GM20000 (cell line): ENCODE measurements at regions not wholly inside any gene's neighbourhood (a gene's known extent, or its start where the extent isn't known, plus 50 kb on each side); places are given as distances from the start of the nearest gene placed in this dataset.

Source experiments
- DNase-seq: peaks from one replicate; pipeline ENCODE4 v3.0.0; 2012; ENCODE audit warnings: low spot score
- TF ChIP-seq, protein P1 (sequence below): IDR thresholded peaks from 2 replicates; pipeline ENCODE4 v1.5.1; 2012; ENCODE audit warnings: mild to moderate bottlenecking, control low read depth; ENCODE audit errors: extremely low read depth, missing control alignments

- DNase-seq: no peak
Observed at GRCh38 chr1:82392513-82392912, 591.8 kb downstream of the ADGRL2 start.

GRCh38 chr1:82391712-82392111 lies 591.0 kb downstream of the ADGRL2 start:
- TF ChIP-seq, protein P1, sequence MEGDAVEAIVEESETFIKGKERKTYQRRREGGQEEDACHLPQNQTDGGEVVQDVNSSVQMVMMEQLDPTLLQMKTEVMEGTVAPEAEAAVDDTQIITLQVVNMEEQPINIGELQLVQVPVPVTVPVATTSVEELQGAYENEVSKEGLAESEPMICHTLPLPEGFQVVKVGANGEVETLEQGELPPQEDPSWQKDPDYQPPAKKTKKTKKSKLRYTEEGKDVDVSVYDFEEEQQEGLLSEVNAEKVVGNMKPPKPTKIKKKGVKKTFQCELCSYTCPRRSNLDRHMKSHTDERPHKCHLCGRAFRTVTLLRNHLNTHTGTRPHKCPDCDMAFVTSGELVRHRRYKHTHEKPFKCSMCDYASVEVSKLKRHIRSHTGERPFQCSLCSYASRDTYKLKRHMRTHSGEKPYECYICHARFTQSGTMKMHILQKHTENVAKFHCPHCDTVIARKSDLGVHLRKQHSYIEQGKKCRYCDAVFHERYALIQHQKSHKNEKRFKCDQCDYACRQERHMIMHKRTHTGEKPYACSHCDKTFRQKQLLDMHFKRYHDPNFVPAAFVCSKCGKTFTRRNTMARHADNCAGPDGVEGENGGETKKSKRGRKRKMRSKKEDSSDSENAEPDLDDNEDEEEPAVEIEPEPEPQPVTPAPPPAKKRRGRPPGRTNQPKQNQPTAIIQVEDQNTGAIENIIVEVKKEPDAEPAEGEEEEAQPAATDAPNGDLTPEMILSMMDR: no peak
- no peak for DNase-seq

More at GRCh38 chr1:82392513-82392912, 591.8 kb downstream of the ADGRL2 start:
- TF ChIP-seq, protein P1: no peak

DNA sequence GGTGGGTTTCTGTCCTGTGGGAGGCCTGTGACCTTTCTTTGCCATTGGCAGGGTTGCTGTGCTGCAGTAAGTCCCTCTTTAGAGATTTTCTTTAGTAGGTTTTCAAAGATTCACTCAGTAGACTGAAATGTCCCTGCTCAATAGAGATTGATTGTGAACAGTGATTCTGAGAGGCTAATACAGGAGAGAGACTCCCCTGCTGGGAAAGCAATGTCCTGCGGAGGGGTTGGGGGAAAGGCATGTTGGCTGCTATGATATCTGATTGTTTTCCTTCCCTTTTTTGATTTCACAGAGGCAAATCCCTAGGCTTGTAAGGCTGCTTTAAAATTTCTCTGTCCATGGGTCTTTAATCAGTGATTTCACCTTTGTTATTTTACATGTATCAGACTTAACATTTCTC lies 589.9 kb downstream of the ADGRL2 start:
- TF ChIP-seq, protein P1: no peak
- DNase-seq: no peak

DNA sequence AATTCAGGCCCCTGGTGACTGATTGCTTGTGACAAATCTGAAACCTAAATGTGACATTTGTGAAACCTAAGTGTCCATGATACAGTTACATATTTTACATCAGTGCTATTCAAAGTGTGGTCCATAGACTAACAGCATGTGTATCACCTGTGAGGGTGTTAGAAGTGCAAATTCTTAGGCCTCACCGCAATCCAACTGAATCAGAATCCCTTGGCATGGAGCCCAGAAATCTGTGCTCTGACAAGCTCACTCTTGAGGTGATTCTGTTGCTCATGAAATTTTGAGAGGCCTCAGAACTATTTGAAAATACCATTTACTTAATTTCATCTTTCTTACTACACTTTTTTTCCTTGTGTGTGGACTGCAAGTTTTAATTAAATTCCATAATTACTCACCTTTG lies 587.9 kb downstream of the ADGRL2 start:
- no peak for DNase-seq
- TF ChIP-seq, protein P1: no peak

DNA sequence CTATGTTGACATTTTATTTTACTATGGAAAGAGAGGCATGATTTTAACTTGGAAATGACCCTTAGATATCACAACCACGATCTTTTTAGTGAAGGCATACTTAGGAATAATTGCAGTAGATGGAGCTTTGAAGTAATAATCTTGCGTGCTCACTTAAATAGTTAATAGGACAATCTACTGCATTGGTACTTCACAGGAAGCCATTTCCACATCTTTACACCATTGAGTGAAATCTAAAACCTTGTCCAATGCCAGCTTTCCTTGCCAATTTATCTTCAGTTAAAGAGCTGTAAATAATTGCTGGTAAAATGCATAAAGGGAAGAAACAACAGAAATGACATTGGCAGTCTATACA lies 586.3 kb downstream of the ADGRL2 start:
- TF ChIP-seq, protein P1: no peak
- no peak for DNase-seq

- DNase-seq: no peak
- TF ChIP-seq, protein P1: no peak
Observed at GRCh38 chr1:82386365-82387011, 585.8 kb downstream of the ADGRL2 start.

DNA sequence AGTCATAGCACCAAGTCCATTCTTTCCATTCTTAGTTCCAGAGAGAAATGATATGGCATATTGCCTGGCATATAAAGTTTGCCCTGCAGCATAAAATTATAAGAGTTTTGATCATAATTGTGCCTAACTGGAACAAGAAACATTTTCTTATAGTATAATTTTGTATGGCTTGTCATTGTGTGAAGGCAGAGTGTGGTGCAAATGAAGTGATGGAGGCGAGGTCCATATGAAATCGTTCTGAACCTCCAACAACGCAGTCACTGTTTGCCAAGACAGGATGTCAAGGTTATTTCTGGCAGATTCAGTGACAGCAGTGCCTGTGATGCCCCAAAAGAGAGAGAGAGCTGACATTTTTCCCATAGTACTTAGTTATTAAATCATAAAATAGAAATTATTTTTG lies 584.0 kb downstream of the ADGRL2 start:
- no peak for DNase-seq
- TF ChIP-seq, protein P1: no peak
